Right lobe of liver (tissue), 4 donors: ENCODE measurements at regions not wholly inside any gene's neighbourhood (a gene's known extent, or its start where the extent isn't known, plus 50 kb on each side); places are given as distances from the start of the nearest gene placed in this dataset.

Source experiments
- POLR2A ChIP-seq: fragments of 450-650 bp; IDR thresholded peaks from one replicate; pipeline ENCODE4 v1.6.1; 2017; ENCODE audit warnings: antibody characterized with exemption, mild to moderate bottlenecking
- TF ChIP-seq, protein P1 (sequence below), 4 donors: fragments of 200-600 bp in 3 of 4; fragments of 450-650 bp in 1 of 4; IDR thresholded peaks; one replicate each; pipeline versions ENCODE4 v1.5.1 to v1.8.0; 2016 to 2022; ENCODE audit warnings: antibody characterized with exemption in 4 of 4, mild to moderate bottlenecking in 2 of 4
- donor health status: DM: no; HTN: no; CAD: no.
- donor health status: DM: no; HTN: no; CAD: no.
- donor health status: DM: no; HTN: yes; CAD: no.

DNA sequence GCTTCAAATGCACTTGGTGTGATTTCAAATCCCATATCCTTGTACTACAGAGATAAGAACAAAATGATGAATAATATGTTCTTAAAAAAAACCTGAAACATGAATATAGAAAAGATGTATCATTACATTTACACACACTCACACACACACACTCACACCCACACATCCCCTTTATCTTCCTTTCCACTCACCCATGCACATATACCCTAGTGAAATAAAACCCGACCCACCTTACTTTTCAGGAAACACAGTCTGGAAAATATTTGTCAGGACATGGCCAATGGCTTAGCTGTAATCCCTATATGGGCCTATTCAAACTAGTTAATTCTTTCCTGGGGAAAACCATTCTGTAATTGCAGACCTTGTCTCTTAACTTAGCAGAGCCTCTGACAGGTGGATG, 60.8 kb upstream of the EDN1 start:
- TF ChIP-seq, protein P1, sequence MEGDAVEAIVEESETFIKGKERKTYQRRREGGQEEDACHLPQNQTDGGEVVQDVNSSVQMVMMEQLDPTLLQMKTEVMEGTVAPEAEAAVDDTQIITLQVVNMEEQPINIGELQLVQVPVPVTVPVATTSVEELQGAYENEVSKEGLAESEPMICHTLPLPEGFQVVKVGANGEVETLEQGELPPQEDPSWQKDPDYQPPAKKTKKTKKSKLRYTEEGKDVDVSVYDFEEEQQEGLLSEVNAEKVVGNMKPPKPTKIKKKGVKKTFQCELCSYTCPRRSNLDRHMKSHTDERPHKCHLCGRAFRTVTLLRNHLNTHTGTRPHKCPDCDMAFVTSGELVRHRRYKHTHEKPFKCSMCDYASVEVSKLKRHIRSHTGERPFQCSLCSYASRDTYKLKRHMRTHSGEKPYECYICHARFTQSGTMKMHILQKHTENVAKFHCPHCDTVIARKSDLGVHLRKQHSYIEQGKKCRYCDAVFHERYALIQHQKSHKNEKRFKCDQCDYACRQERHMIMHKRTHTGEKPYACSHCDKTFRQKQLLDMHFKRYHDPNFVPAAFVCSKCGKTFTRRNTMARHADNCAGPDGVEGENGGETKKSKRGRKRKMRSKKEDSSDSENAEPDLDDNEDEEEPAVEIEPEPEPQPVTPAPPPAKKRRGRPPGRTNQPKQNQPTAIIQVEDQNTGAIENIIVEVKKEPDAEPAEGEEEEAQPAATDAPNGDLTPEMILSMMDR (IDR thresholded peaks at IDR 0.05): no peak
- no peak for TF ChIP-seq POLR2A
